Neuronal stem cell (in vitro differentiated cells): ENCODE measurements at regions not wholly inside any gene's neighbourhood (a gene's known extent, or its start where the extent isn't known, plus 50 kb on each side); places are given as distances from the start of the nearest gene placed in this dataset.

Source experiments
- DNase-seq: peaks from one replicate; pipeline ENCODE4 v3.0.0-alpha.2; 2013; ENCODE audit warnings: low spot score
- H2AFZ ChIP-seq: one replicate; pipeline ENCODE4 v1.6.1; 2013; ENCODE audit warnings: mild to moderate bottlenecking, low read length, inconsistent platforms
- H2AK5ac ChIP-seq: 2 replicates; pipeline ENCODE4 v1.6.1; 2013; ENCODE audit warnings: low read depth, mild to moderate bottlenecking, inconsistent platforms, low read length, moderate library complexity, mixed read lengths
- H2BK120ac ChIP-seq: 2 replicates; pipeline ENCODE4 v1.6.1; 2013; ENCODE audit warnings: low read depth, mild to moderate bottlenecking, inconsistent platforms, low read length, moderate library complexity, mixed read lengths
- H2BK12ac ChIP-seq: one replicate; pipeline ENCODE4 v1.6.1; 2013; ENCODE audit warnings: low read length, inconsistent platforms
- H2BK15ac ChIP-seq: 2 replicates; pipeline ENCODE4 v1.6.1; 2013; ENCODE audit warnings: mild to moderate bottlenecking, low read length, inconsistent platforms, mixed read lengths
- H2BK5ac ChIP-seq: one replicate; pipeline ENCODE4 v1.6.1; 2013; ENCODE audit warnings: inconsistent platforms, mild to moderate bottlenecking, low read length, moderate library complexity
- H3K14ac ChIP-seq: one replicate; pipeline ENCODE4 v1.6.1; 2013; ENCODE audit warnings: low read length, inconsistent platforms
- H3K18ac ChIP-seq: 2 replicates; pipeline ENCODE4 v1.6.1; 2013; ENCODE audit warnings: low read length, inconsistent platforms
- H3K23ac ChIP-seq: 2 replicates; pipeline ENCODE4 v1.6.1; 2013; ENCODE audit warnings: low read depth, mild to moderate bottlenecking, mixed read lengths, low read length, inconsistent platforms; ENCODE audit not compliant: poor library complexity
- H3K27ac ChIP-seq: replicated peaks from 3 replicates; pipeline ENCODE4 v1.5.1; 2013; ENCODE audit warnings: low read length, inconsistent platforms
- H3K27me3 ChIP-seq, 3 experiments: 2 replicates each; pipeline ENCODE4 v1.6.1; 2013; ENCODE audit warnings: low read length in 3 of 3, mild to moderate bottlenecking in 2 of 3, inconsistent platforms in 1 of 3, low read depth in 1 of 3, mixed read lengths in 1 of 3, moderate library complexity in 1 of 3; ENCODE audit not compliant: control insufficient read depth in 3 of 3, insufficient read depth in 3 of 3
- H3K36me3 ChIP-seq, 2 donors: replicated peaks in 1 of 2; 2 replicates each; pipeline ENCODE4 v1.6.1; 2013; ENCODE audit warnings: low read length in 2 of 2; ENCODE audit not compliant: control insufficient read depth in 2 of 2, insufficient read depth in 2 of 2
- H3K4ac ChIP-seq: 2 replicates; pipeline ENCODE4 v1.6.1; 2013; ENCODE audit warnings: inconsistent platforms, mild to moderate bottlenecking, low read length, moderate library complexity
- H3K4me1 ChIP-seq, 2 donors: 1 replicate in 1 of 2; 2 replicates in 1 of 2; pipeline ENCODE4 v1.6.1; 2013; ENCODE audit warnings: low read length in 2 of 2, low read depth in 1 of 2; ENCODE audit not compliant: control insufficient read depth in 2 of 2, insufficient read depth in 1 of 2
- H3K4me2 ChIP-seq: one replicate; pipeline ENCODE4 v1.6.1; 2013; ENCODE audit warnings: mild to moderate bottlenecking, low read length, inconsistent platforms; ENCODE audit not compliant: insufficient read depth, poor library complexity, severe bottlenecking
- H3K4me3 ChIP-seq, 2 donors: 2 replicates each; pipeline ENCODE4 v1.5.1; 2013; ENCODE audit warnings: low read length in 2 of 2, mild to moderate bottlenecking in 2 of 2, inconsistent platforms in 1 of 2, moderate library complexity in 1 of 2
- H3K79me1 ChIP-seq: one replicate; pipeline ENCODE4 v1.6.1; 2013; ENCODE audit warnings: low read depth, mild to moderate bottlenecking, inconsistent platforms, low read length, moderate library complexity
- H3K9ac ChIP-seq: one replicate; pipeline ENCODE4 v1.6.1; 2013; ENCODE audit warnings: mild to moderate bottlenecking, low read depth, low read length, inconsistent platforms; ENCODE audit not compliant: poor library complexity
- H3K9me3 ChIP-seq, 2 donors: replicated peaks in 1 of 2; 2 replicates each; pipeline versions ENCODE3 to v1.6.1; 2013; ENCODE audit warnings: low read length in 2 of 2, mild to moderate bottlenecking in 2 of 2, inconsistent platforms in 1 of 2, low read depth in 1 of 2, mixed read lengths in 1 of 2, moderate library complexity in 1 of 2; ENCODE audit not compliant: control insufficient read depth in 2 of 2, insufficient read depth in 1 of 2
- H4K8ac ChIP-seq: one replicate; pipeline ENCODE4 v1.6.1; 2013; ENCODE audit warnings: low read depth, mild to moderate bottlenecking, inconsistent platforms, low read length, moderate library complexity
- H4K91ac ChIP-seq: one replicate; pipeline ENCODE4 v1.6.1; 2013; ENCODE audit warnings: low read length, low read depth, mild to moderate bottlenecking, inconsistent platforms; ENCODE audit not compliant: poor library complexity
- WGBS, 2 donors: extraction: QIAGEN DNeasy Blood & Tissue Kit; methylation state at CpG; one replicate each; pipeline ENCODE4 v1.1.7; 2013; ENCODE audit warnings: missing lambda C conversion rate in 2 of 2, mixed read lengths in 1 of 2; ENCODE audit not compliant: insufficient read length in 2 of 2, insufficient replicate concordance in 1 of 2; ENCODE audit errors: extremely low coverage in 2 of 2; 5-methylcytosine and 5-hydroxymethylcytosine counted together

DNA sequence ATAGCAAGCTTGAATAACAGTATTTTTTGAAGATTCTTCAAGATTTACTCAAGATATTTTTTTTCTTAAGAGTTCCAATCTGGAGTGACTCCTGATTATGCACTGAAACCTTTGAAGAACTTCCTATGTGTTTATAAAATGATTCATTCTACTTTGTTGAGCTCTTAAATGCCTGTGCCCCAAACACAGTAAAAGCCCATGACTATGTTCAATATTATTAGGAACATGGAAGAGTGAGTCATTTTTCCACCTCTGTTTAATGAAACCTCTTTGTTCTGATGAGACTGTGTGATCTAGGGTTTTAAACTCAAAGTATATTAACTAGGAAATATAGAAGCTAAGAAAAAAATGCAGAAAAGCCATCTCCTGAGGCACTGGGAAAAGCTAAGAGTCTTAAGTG, 415.0 kb upstream of the FBXO33 start:
- no peak overlapping the region for H2BK12ac ChIP-seq
- no peak overlapping the region for H3K4ac ChIP-seq
- H3K27me3 ChIP-seq, result no peaks in the 10 kb centered on the region

GRCh38 chr14:39843881-39844280, 411.6 kb upstream of the FBXO33 start:
- Histone ChIP-seq H3K27ac (peak overlapping the region; percentile 45), H4K8ac (no peak overlapping the region), H2BK15ac (no peak overlapping the region), H3K9ac (no peak overlapping the region), H2BK5ac (no peak overlapping the region), H2BK12ac (no peak overlapping the region), H3K14ac (no peak overlapping the region), H3K27me3 (no peaks in the 10 kb centered on the region), H2AK5ac (no peak overlapping the region), H3K18ac (no peak overlapping the region), H3K4me1 (no peaks in the 10 kb centered on the region), H3K4me3 (no peak overlapping the region), H2BK120ac (no peak overlapping the region), H3K4ac (no peak overlapping the region), H2AFZ (no peak overlapping the region), H3K9me3 (no peaks in the 10 kb centered on the region), H3K4me2 (no peak overlapping the region), H3K79me1 (no peaks in the 10 kb centered on the region), H3K23ac (no peak overlapping the region), H4K91ac (no peak overlapping the region), H3K36me3 (no peaks in the 10 kb centered on the region)
- no peak for DNase-seq
- no CpG with 5 or more reads among the region's 5 CpGs for WGBS, 2 donors

More for the DNA sequence above, 415.0 kb upstream of the FBXO33 start:
- Histone ChIP-seq H3K4me3 (no peak overlapping the region), H3K23ac (no peak overlapping the region), H3K36me3 (no peaks in the 10 kb centered on the region), H3K4me1 (no peaks in the 10 kb centered on the region), H3K9me3 (no peaks in the 10 kb centered on the region), H4K8ac (no peak overlapping the region), H2BK5ac (no peak overlapping the region), H4K91ac (no peak overlapping the region), H2BK120ac (no peak overlapping the region), H3K27ac (no peak overlapping the region), H3K9ac (no peak overlapping the region), H3K14ac (no peak overlapping the region), H2AFZ (no peak overlapping the region), H3K4me2 (no peak overlapping the region), H2BK15ac (no peak overlapping the region), H3K79me1 (no peaks in the 10 kb centered on the region), H3K18ac (no peak overlapping the region), H2AK5ac (no peak overlapping the region)
- no peak for DNase-seq

- Histone ChIP-seq H3K4me2 (no peak overlapping the region), H2AFZ (no peak overlapping the region), H3K36me3 (no peaks in the 10 kb centered on the region), H4K8ac (no peak overlapping the region), H3K9ac (no peak overlapping the region), H3K4me1 (no peaks in the 10 kb centered on the region), H2BK15ac (no peak overlapping the region), H3K4me3 (no peak overlapping the region), H2BK120ac (no peak overlapping the region), H2BK5ac (no peak overlapping the region), H3K9me3 (no peaks in the 10 kb centered on the region), H3K27ac (no peak overlapping the region), H3K4ac (no peak overlapping the region), H2BK12ac (no peak overlapping the region), H3K23ac (no peak overlapping the region), H3K79me1 (no peaks in the 10 kb centered on the region), H4K91ac (no peak overlapping the region), H3K14ac (no peak overlapping the region), H3K27me3 (no peaks in the 10 kb centered on the region), H2AK5ac (no peak overlapping the region), H3K18ac (no peak overlapping the region)
- DNase-seq, result no peak
Observed at GRCh38 chr14:39841088-39841487, 408.9 kb upstream of the FBXO33 start.

GRCh38 chr14:39827901-39828655, 395.8 kb upstream of the FBXO33 start:
- DNase-seq, result no peak
- no peaks in the 10 kb centered on the region for H3K36me3 ChIP-seq
- H2AFZ ChIP-seq, result no peak overlapping the region
- H2AK5ac ChIP-seq, result no peak overlapping the region
- H4K91ac ChIP-seq, result no peak overlapping the region
- H3K14ac ChIP-seq, result no peak overlapping the region
- no peaks in the 10 kb centered on the region for H3K4me1 ChIP-seq
- no peak overlapping the region for H3K4me3 ChIP-seq
- no peak overlapping the region for H4K8ac ChIP-seq
- H3K23ac ChIP-seq, result no peak overlapping the region
- no CpG with 5 or more reads among the region's 2 CpGs for whole genome bisulfite sequencing, 2 donors
- H3K9ac ChIP-seq, result no peak overlapping the region
- H2BK120ac ChIP-seq, result no peak overlapping the region
- no peaks in the 10 kb centered on the region for H3K9me3 ChIP-seq
- no peak overlapping the region for H3K4me2 ChIP-seq
- H2BK12ac ChIP-seq, result no peak overlapping the region
- no peaks in the 10 kb centered on the region for H3K79me1 ChIP-seq
- no peak overlapping the region for H3K27ac ChIP-seq
- no peak overlapping the region for H2BK5ac ChIP-seq
- no peak overlapping the region for H3K18ac ChIP-seq
- H3K27me3 ChIP-seq, result no peaks in the 10 kb centered on the region
- H2BK15ac ChIP-seq, result no peak overlapping the region
- no peak overlapping the region for H3K4ac ChIP-seq
